NCI-H2196 (cell line): ENCODE measurements at regions not wholly inside any gene's neighbourhood (a gene's known extent, or its start where the extent isn't known, plus 50 kb on each side); places are given as distances from the start of the nearest gene placed in this dataset.

Source experiments
- DNase-seq: peaks from one replicate; lab custom pipeline; 2025; ENCODE audit not compliant: unreplicated experiment; lab: John Stamatoyannopoulos, UW

GRCh38 chr1:239219679-239220078 lies 166.7 kb upstream of the CHRM3 start:
- no peak for DNase-seq

- no peak for DNase-seq
These were observed 168.1 kb upstream of the CHRM3 start for GRCh38 chr1:239218301-239218700.

- no peak for DNase-seq
These were observed 173.6 kb upstream of the CHRM3 start for GRCh38 chr1:239212811-239213220.

DNA sequence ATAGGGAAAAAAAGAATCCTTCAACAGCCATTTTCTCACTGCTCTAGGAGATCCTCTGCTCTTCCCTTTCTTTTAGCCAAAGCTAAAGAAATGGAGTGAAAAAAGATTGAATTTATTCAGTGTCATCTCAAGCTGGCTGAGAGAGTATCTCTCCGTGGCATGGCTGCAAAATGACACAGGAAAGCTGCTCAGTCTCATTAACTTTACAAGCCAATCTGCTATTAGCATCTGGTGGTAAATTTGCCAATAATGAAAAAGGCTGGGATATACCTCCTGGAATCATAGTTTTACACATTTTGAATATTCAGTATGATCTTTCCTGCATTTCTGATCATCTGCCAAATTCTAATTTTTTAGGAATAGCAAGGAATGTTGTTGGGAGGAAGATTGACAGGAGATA lies 176.8 kb upstream of the CHRM3 start:
- no peak for DNase-seq

DNA sequence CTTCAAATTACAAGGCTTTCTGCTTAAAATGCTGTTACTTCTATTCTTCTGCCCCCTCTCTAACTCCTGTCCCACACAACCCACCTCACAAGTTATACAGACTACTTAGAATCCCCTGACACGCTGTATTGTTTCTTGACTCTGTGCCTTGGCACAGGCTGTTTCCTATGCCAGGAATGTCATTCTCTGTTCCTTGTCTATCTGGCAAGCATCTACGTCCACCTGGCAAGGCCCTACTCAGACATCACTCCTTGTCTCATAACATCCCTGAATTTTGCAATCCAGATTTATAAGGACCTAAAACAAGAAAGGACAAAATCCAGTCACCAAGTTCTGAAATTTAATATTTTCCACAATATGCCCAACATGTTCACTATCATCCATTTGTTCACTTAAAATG lies 182.0 kb upstream of the CHRM3 start:
- DNase-seq, result no peak

DNA sequence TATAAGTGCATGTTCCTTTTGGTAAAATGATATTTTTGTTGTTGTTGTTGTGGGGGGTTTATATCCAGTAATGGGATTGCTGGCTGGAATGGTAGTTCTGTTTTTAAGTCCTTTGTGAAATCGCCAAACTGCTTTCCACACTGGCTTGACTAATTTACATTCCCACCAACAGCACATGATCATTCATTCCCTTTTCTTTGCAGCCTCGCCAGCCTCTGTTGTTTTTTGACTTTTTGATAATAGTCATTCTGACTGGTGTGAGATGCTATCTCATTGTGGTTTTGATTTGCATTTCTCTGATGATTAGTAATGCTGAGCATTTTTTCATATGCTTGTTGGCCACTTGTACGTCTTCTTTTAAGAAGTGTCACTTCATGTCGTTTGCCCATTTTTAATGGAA lies 188.5 kb upstream of the CHRM3 start:
- no peak for DNase-seq

- no peak for DNase-seq
These were observed 196.3 kb upstream of the CHRM3 start for GRCh38 chr1:239189998-239190512.

- no peak for DNase-seq
These were observed 199.9 kb upstream of the CHRM3 start for GRCh38 chr1:239186487-239186886.

GRCh38 chr1:239185245-239185619 lies 201.1 kb upstream of the CHRM3 start:
- no peak for DNase-seq

- DNase-seq, result no peak
These were observed 201.7 kb upstream of the CHRM3 start for GRCh38 chr1:239184561-239185244.

DNA sequence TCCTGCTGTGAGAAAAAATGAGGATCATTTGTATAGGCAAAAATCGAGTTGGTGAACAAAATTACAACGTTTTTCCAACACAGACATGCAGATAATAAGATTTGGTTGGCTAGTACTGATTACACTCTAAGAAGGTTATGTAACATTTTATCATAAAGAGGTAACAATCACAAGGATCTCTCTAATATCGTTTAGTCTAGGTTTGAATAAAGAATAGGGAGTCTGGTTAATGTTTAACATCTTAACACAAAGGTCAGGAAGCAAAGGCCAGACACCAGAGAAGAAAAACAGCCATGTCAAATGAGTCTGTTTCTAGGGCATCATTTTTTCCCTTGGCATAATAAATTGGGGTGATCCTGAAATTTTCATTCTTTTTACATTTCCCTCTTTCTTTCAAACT lies 207.4 kb upstream of the CHRM3 start:
- no peak for DNase-seq

- no peak for DNase-seq
These were observed 211.5 kb upstream of the CHRM3 start for GRCh38 chr1:239174880-239175279.

- no peak for DNase-seq
These were observed 215.5 kb upstream of the CHRM3 start for GRCh38 chr1:239170828-239171227.

DNA sequence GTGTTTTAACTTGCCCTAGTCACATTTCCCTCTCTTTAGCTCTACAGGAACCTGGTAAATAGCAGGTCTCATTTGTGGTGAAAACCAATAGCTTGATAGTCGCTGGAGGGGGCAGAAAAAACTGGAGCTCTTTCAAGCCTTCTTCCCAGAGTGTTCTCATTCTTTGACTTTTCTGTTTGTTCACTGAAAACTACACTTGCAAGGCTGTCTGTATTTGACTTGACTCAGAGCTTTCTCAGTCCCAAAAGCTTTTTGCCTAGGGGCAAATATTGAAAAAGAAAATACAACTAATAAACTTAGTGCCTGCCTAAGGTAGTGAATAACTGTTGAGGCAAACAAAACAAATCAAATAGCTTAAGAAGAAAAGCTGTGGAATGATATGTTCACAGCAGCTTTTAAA lies 217.1 kb upstream of the CHRM3 start:
- no peak for DNase-seq

DNA sequence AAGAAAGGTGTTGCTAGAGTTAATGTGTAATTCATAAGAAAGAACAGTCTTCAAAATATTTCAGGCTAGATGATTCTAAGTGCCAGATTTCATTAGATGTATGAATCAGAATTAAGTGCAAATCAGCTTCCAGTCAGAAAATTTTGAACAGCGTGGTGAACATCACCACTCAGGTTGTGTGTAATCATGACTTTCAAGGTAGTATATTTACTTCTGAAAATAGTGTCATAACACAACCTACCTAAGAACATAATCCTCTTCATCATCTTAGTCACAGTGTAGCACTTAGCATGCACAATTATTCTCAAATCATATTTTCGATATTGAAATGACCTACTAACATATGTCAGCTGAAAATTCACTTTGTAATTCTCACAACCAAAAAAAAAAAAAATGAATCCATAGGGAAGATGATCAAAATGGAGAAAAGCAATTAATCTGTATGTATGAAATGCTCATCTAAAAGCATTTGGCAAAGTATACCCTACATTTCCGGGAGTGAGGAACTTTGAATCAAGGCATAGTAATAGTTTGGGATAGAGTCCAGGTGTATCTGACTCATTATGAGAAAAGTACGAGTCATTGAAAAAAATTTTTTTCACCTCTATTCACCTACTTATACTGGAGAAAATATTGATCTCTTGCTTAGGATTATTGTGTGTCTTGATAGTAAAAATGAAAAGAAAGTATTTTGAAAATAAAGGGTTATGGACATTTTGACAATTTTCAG lies 221.8 kb upstream of the CHRM3 start:
- DNase-seq, result no peak

GRCh38 chr1:239155466-239156091 lies 230.8 kb upstream of the CHRM3 start:
- no peak for DNase-seq

DNA sequence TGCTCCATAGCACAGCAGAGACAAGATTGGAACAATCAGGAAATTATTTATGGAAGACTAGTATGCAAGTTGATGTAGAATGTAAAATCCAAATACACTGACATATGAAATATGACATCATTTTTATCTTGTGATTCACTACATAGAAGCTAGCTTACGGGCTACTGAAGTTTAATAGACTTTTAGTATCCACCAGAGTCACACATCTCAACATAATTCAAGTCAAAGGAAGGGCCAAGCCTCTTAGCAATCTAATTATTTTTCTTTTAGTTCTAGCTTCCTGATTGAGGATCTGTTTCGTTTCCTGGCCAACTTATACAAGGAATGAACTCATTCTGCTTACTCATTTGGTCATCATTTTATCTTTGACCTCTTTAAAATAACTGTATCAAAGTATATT lies 234.4 kb upstream of the CHRM3 start:
- no peak for DNase-seq

GRCh38 chr1:239140968-239141367 lies 245.4 kb upstream of the CHRM3 start:
- no peak for DNase-seq

DNA sequence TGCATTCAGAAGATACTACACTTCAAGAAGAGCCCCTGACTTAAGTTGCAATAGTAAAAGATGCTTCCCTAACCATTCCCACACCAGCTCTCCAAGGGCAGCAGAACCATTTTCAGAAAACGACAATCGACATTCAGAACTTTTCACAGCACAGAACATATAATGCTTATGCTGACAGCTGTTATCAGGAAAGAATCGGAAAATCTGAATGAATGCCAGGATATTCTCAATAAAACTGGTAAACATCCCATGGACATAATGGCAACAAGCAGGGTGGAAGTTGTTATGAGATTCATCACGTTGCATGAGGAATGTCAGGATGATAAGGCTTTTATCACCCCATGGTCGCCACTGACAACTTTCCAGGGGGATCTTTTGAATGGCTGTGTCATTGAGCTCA lies 246.6 kb upstream of the CHRM3 start:
- no peak for DNase-seq

- no peak for DNase-seq
These were observed 257.8 kb upstream of the CHRM3 start for GRCh38 chr1:239128541-239128940.

- no peak for DNase-seq
These were observed 259.5 kb upstream of the CHRM3 start for GRCh38 chr1:239126884-239127283.

GRCh38 chr1:239125893-239126292 lies 260.5 kb upstream of the CHRM3 start:
- DNase-seq, result no peak
